ENCODE measurements at regions not wholly inside any gene's neighbourhood (a gene's known extent, or its start where the extent isn't known, plus 50 kb on each side); places are given as distances from the start of the nearest gene placed in this dataset.

DNA sequence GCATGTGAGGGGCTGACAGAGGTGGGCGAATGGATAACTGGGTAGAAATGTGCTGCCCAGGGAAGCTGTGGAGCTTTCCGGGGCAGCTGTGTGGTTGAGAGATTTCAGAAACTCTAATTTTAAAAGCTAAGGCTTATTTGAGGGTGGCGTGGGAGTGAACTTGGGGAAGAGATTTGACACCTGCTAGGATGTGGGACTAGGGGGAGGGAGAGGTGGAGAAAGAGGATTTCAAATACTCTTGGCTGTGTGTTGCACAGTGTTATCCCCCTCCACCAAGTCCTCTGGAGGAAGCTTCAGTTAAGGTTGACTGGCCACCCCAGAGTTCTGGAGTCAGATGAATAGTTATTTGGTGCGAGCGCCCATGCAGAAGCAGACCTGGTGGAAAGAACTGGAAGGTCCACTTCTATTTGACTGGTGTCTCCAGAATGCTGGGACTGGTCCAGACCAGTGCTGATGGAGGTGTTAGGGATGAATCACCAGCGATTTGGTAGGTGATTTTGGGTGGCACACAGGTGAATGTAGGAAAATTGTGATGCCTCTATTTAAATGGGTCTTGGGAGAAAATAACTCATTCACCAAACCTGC lies 72.8 kb upstream of the ALX4 start:
- peaks cover 27% of the 10 kb centered on the region for H3K27me3 Mint-ChIP-seq (ENCODE audit: low read depth)
- Histone ChIP-seq H3K79me2 (ENCODE audit: insufficient read depth, low read length) (no peaks in the 10 kb centered on the region), H4K5ac (ENCODE audit: insufficient read length, low read depth, low read length) (no peak overlapping the region), H3K27me3 (ENCODE audit: insufficient read depth, low read length) (no peaks in the 10 kb centered on the region), H3T11ph (ENCODE audit: low read length) (no peak overlapping the region), H4K20me1 (ENCODE audit: control insufficient read depth, insufficient read depth, insufficient read length) (no peaks in the 10 kb centered on the region), H4K91ac (ENCODE audit: insufficient read length, low read depth, low read length) (no peak overlapping the region), H3K9me3 (ENCODE audit: control insufficient read depth, low read depth, low read length) (no peaks in the 10 kb centered on the region), H2BK5ac (ENCODE audit: insufficient read length, low read length) (no peak overlapping the region), H3K4ac (ENCODE audit: low read depth, low read length) (no peak overlapping the region), H2BK12ac (ENCODE audit: insufficient read length, low read depth, low read length) (no peak overlapping the region), H3K9ac (ENCODE audit: extremely low read depth, insufficient read length, low read length) (no peak overlapping the region), H3K23ac (ENCODE audit: insufficient read length, low read depth, low read length) (no peak overlapping the region), H3K56ac (ENCODE audit: insufficient read length, low read depth, low read length) (no peak overlapping the region), H2BK15ac (ENCODE audit: low read depth, low read length) (no peak overlapping the region), H2AK5ac (ENCODE audit: insufficient read length, low read length) (no peak overlapping the region), H3K4me2 (ENCODE audit: insufficient read depth, insufficient read length, low read length) (no peak overlapping the region), H3K23me2 (ENCODE audit: insufficient read length, low read depth, low read length, poor library complexity, severe bottlenecking) (no peaks in the 10 kb centered on the region), H2AFZ (ENCODE audit: low read length) (no peak overlapping the region), H3K79me1 (ENCODE audit: insufficient read depth, low read depth, low read length, poor library complexity, severe bottlenecking) (no peaks in the 10 kb centered on the region), H3K4me1 (ENCODE audit: insufficient read depth, low read length) (no peaks in the 10 kb centered on the region), H4K8ac (replicated peaks; ENCODE audit: insufficient read length, low read depth, low read length) (no peak overlapping the region), H3K14ac (ENCODE audit: insufficient read depth, low read length) (no peak overlapping the region), H2BK120ac (ENCODE audit: low read depth, low read length, poor library complexity, severe bottlenecking) (no peak overlapping the region), H3K18ac (ENCODE audit: insufficient read length, low read depth, low read length) (no peak overlapping the region), H3K27ac (ENCODE audit: insufficient read length, low read depth, low read length) (no peak overlapping the region), H2BK20ac (ENCODE audit: low read depth, low read length, poor library complexity, severe bottlenecking) (no peak overlapping the region)
- H3K9me3 Mint-ChIP-seq, result no peaks in the 10 kb centered on the region; a peak in 1 of 5 replicates
- TF ChIP-seq CTCF (conservative IDR thresholded peaks at IDR 0.05), result no peak
- H3K36me3 Mint-ChIP-seq (ENCODE audit: insufficient read depth in 1 of 3, low read depth in 3 of 3), result peaks cover 0 to 7% (median 0%) of the 10 kb centered on the region in 3 experiments; a peak in 1 of 7 replicates
- WGBS (ENCODE audit: extremely low coverage, insufficient read length, low lambda C conversion rate), result no CpG with 5 or more reads among the region's 6 CpGs
- no peak overlapping the region for H3K27ac Mint-ChIP-seq
- H3K4me1 Mint-ChIP-seq, result peaks cover 0 to 5% of the 10 kb centered on the region in 2 experiments; a peak in 2 of 4 replicates
- H3K4me3 Mint-ChIP-seq, result no peak overlapping the region
- no peak for DNase-seq
